ENCODE measurements at regions not wholly inside any gene's neighbourhood (a gene's known extent, or its start where the extent isn't known, plus 50 kb on each side); places are given as distances from the start of the nearest gene placed in this dataset.

- TF ChIP-seq YY1 (IDR thresholded peaks at IDR 0.05) = no peak
- TF ChIP-seq CTCF (IDR thresholded peaks at IDR 0.05; ENCODE audit: low read depth, low read length, missing input control) = no peak
- TF ChIP-seq TAF1 (conservative IDR thresholded peaks at IDR 0.05) = no peak
- TF ChIP-seq MAX (IDR thresholded peaks at IDR 0.05) = no peak
- TF ChIP-seq RXRA (IDR thresholded peaks at IDR 0.05) = no peak
- no peak for TF ChIP-seq ZBTB33 (IDR thresholded peaks at IDR 0.05)
- no peak for TF ChIP-seq JUND (IDR thresholded peaks at IDR 0.05)
- no peak for TF ChIP-seq HNF4G (IDR thresholded peaks at IDR 0.05)
- TF ChIP-seq REST (IDR thresholded peaks at IDR 0.05) = no peak
- TF ChIP-seq HNF4A (conservative IDR thresholded peaks at IDR 0.05) = no peak
These were observed 67.5 kb downstream of the SLC41A2 start for GRCh38 chr12:104890476-104891096.

Data from liver (tissue), 3 donors.